Stomach (tissue), 4 donors: ENCODE measurements at regions not wholly inside any gene's neighbourhood (a gene's known extent, or its start where the extent isn't known, plus 50 kb on each side); places are given as distances from the start of the nearest gene placed in this dataset.

Experiments used
- CTCF ChIP-seq, 7 experiments: fragments of 450-650 bp in 4 of 7; fragments of 200-600 bp in 3 of 7; sonication (generic) in 3 of 7; IDR thresholded peaks; one replicate each; pipeline ENCODE4 v1.5.1; 2016 to 2019; ENCODE audit warnings: antibody characterized with exemption in 7 of 7, control low read depth in 2 of 7, mild to moderate bottlenecking in 1 of 7
- EP300 ChIP-seq: sonication (generic); formaldehyde crosslinking; IDR thresholded peaks from one replicate; pipeline ENCODE4 v1.6.1; 2017; ENCODE audit warnings: antibody characterized with exemption
- POLR2A ChIP-seq, 4 donors: fragments of 450-650 bp; IDR thresholded peaks; one replicate each; pipeline ENCODE4 v1.6.1; 2016; ENCODE audit warnings: antibody characterized with exemption in 4 of 4, control low read depth in 2 of 4, mild to moderate bottlenecking in 1 of 4, moderate library complexity in 1 of 4
- POLR2AphosphoS5 ChIP-seq, 3 donors: sonication (generic); formaldehyde crosslinking; IDR thresholded peaks; one replicate each; pipeline ENCODE4 v1.6.1; 2016; ENCODE audit warnings: antibody characterized with exemption in 3 of 3

- no peak for TF ChIP-seq POLR2AphosphoS5 (IDR thresholded peaks at IDR 0.05)
- TF ChIP-seq CTCF (IDR thresholded peaks at IDR 0.05) = no peak
- TF ChIP-seq POLR2A (IDR thresholded peaks at IDR 0.05) = no peak
- no peak for TF ChIP-seq EP300
Measured at GRCh38 chr2:190794790-190795189, 85.8 kb upstream of the GLS start.
